ENCODE measurements at regions not wholly inside any gene's neighbourhood (a gene's known extent, or its start where the extent isn't known, plus 50 kb on each side); places are given as distances from the start of the nearest gene placed in this dataset.

GRCh38 chr4:158038718-158039117 is 134.1 kb downstream of the GASK1B start:
- no peak for TF ChIP-seq CTCF (IDR thresholded peaks at IDR 0.05; ENCODE audit: insufficient read depth, low read length, poor library complexity, severe bottlenecking)
- TF ChIP-seq EZH2phosphoT487 (conservative IDR thresholded peaks at IDR 0.05; ENCODE audit: low read length), result no peak

All from SU-DHL-6 (cell line).